ENCODE measurements at regions not wholly inside any gene's neighbourhood (a gene's known extent, or its start where the extent isn't known, plus 50 kb on each side); places are given as distances from the start of the nearest gene placed in this dataset.

GRCh38 chr19:30133803-30134202 lies 191.8 kb downstream of the URI1 start:
- H3K4me1 ChIP-seq, result no peaks in the 10 kb centered on the region
- ChIA-PET POLR2A (no interaction called here), CTCF (interaction anchor here (0.7 to 1.9 kb wide), 3 partner anchors 8 to 1161 kb away, joined by 3 to 8 read pairs (median 4); no protein-coding TSS in a partner anchor)
- DNase-seq (ENCODE audit: low read depth in 1 of 2, low spot score in 1 of 2) (no peak), ATAC-seq (no peak), FAIRE-seq (no peak)
- 32% methylated on average over 2 of the region's 2 CpGs for WGBS (ENCODE audit: missing lambda C conversion rate)
- no peak overlapping the region for H3K4me2 ChIP-seq
- H3K9me3 ChIP-seq, result no peaks in the 10 kb centered on the region
- H3K27ac ChIP-seq, result no peak overlapping the region
- H3K4me3 ChIP-seq, result no peak overlapping the region
- TF ChIP-seq E2F6 (IDR thresholded peaks at IDR 0.05; ENCODE audit: borderline replicate concordance, low read depth) (no peak), RNF2 (IDR thresholded peaks at IDR 0.05; ENCODE audit: borderline replicate concordance, low read depth) (no peak), POLR2A (IDR thresholded peaks at IDR 0.05; ENCODE audit: low read length) (no peak), HOXB5 (CRISPR knock-in tag; IDR thresholded peaks at IDR 0.05) (no peak), MAFK (IDR thresholded peaks at IDR 0.05; ENCODE audit: partially characterized antibody) (no peak), ZNF302 (CRISPR knock-in tag; IDR thresholded peaks at IDR 0.05) (no peak), CBX8 (IDR thresholded peaks at IDR 0.05) (no peak), TFCP2L1 (CRISPR knock-in tag; IDR thresholded peaks at IDR 0.05) (no peak), JUN (IDR thresholded peaks at IDR 0.05) (no peak), POLR2AphosphoS2 (conservative IDR thresholded peaks at IDR 0.05; ENCODE audit: low read length) (no peak), NPAS2 (CRISPR knock-in tag; IDR thresholded peaks at IDR 0.05; ENCODE audit: borderline replicate concordance) (no peak), HOXB13 (CRISPR knock-in tag; IDR thresholded peaks at IDR 0.05; ENCODE audit: low read depth) (no peak), ZSCAN20 (CRISPR knock-in tag; IDR thresholded peaks at IDR 0.05) (no peak)

- Histone ChIP-seq H3K27ac (no peak overlapping the region), H3K4me1 (no peaks in the 10 kb centered on the region), H3K9me3 (peaks cover 2% of the 10 kb centered on the region; the same call in 1 of the 3 replicates), H3K4me2 (no peak overlapping the region), H3K4me3 (no peak overlapping the region)
- FAIRE-seq, result peak; percentile 77
- ChIA-PET CTCF (interaction anchor here (0.6 to 2.1 kb wide), 4 partner anchors 10 to 375 kb away, joined by 3 to 8 read pairs (median 4); no protein-coding TSS in a partner anchor), POLR2A (no interaction called here)
- TF ChIP-seq HOXB5 (CRISPR knock-in tag; IDR thresholded peaks at IDR 0.05) (no peak), ZFP36 (IDR thresholded peaks at IDR 0.05; ENCODE audit: borderline replicate concordance, partially characterized antibody) (peak; percentile 59)
- DNase-seq (ENCODE audit: low read depth in 1 of 2, low spot score in 1 of 2), result no peak
- WGBS (ENCODE audit: missing lambda C conversion rate), result 38% methylated on average over 12 of the region's 12 CpGs
- ATAC-seq, result peak in 1 of 2 experiments; percentile 38; a peak in 2 of 6 replicates
These were observed 193.2 kb downstream of the URI1 start for GRCh38 chr19:30135093-30135757.

- TF ChIP-seq GATA3 (IDR thresholded peaks at IDR 0.05; ENCODE audit: borderline replicate concordance) (no peak), NFE2L2 (conservative IDR thresholded peaks at IDR 0.05; ENCODE audit: low read length) (no peak), NPAS2 (CRISPR knock-in tag; IDR thresholded peaks at IDR 0.05; ENCODE audit: borderline replicate concordance) (no peak), RARB (CRISPR knock-in tag; IDR thresholded peaks at IDR 0.05) (no peak), FOXS1 (CRISPR knock-in tag; IDR thresholded peaks at IDR 0.05) (no peak), TFCP2L1 (CRISPR knock-in tag; IDR thresholded peaks at IDR 0.05) (no peak), HOXA7 (CRISPR knock-in tag; IDR thresholded peaks at IDR 0.05) (no peak), SMC3 (IDR thresholded peaks at IDR 0.05) (no peak), FOSL2 (IDR thresholded peaks at IDR 0.05) (no peak), FOSL2 (CRISPR knock-in tag; IDR thresholded peaks at IDR 0.05) (no peak), MAZ (IDR thresholded peaks at IDR 0.05; ENCODE audit: borderline replicate concordance, low read depth, low read length) (no peak), CBX2 (IDR thresholded peaks at IDR 0.05; ENCODE audit: borderline replicate concordance, low read depth) (no peak), RAD21 (conservative IDR thresholded peaks at IDR 0.05 in 1 of 2, IDR thresholded peaks at IDR 0.05 in 1 of 2) (no peak), PHF8 (IDR thresholded peaks at IDR 0.05; ENCODE audit: borderline replicate concordance, low read depth) (no peak), RCOR1 (IDR thresholded peaks at IDR 0.05; ENCODE audit: low read depth, low read length) (no peak), ZNF302 (CRISPR knock-in tag; IDR thresholded peaks at IDR 0.05) (no peak)
- ChIA-PET CTCF (interaction anchor here (0.6 to 2.1 kb wide), 3 partner anchors 10 to 375 kb away, joined by 3 to 8 read pairs (median 6); no protein-coding TSS in a partner anchor), POLR2A (no interaction called here)
- ATAC-seq (no peak), FAIRE-seq (no peak), DNase-seq (ENCODE audit: low read depth in 1 of 2, low spot score in 1 of 2) (no peak)
- Histone ChIP-seq H3K27ac (no peak overlapping the region), H3K4me2 (no peak overlapping the region), H3K9me3 (peaks cover 4% of the 10 kb centered on the region; the same call in 1 of the 3 replicates), H3K4me1 (no peaks in the 10 kb centered on the region), H3K4me3 (no peak overlapping the region)
- WGBS (ENCODE audit: missing lambda C conversion rate), result 66% methylated on average over 4 of the region's 4 CpGs
These were observed 193.8 kb downstream of the URI1 start for GRCh38 chr19:30135797-30136196.

Data from A549 (cell line).